RWPE2 (cell line): ENCODE measurements at regions not wholly inside any gene's neighbourhood (a gene's known extent, or its start where the extent isn't known, plus 50 kb on each side); places are given as distances from the start of the nearest gene placed in this dataset.
A peak's percentile ranks its signal among the peaks of the same experiment; 100 is the strongest.

ENCODE experiments used
- ATAC-seq: fragments of 200-7000 bp; cut with Tn5 transposase; 3 replicates; pipeline ENCODE4 v1.9.1; 2021; ENCODE audit warnings: low read depth
- DNase-seq: peaks from one replicate; pipeline ENCODE4 v3.0.0-alpha.2; 2020; ENCODE audit warnings: low spot score
- H3K27ac ChIP-seq: fragments of 450-650 bp; 2 replicates; pipeline ENCODE4 v1.5.1; 2017; ENCODE audit warnings: mild to moderate bottlenecking; ENCODE audit not compliant: poor library complexity, severe bottlenecking
- H3K27me3 ChIP-seq: fragments of 250-450 bp; sonication (Bioruptor Pico); 2 replicates; pipeline ENCODE4 v1.5.1; 2021; ENCODE audit warnings: mild to moderate bottlenecking, moderate library complexity; ENCODE audit not compliant: insufficient read depth, poor library complexity, severe bottlenecking
- H3K36me3 ChIP-seq: fragments of 250-450 bp; sonication (Bioruptor Pico); 2 replicates; pipeline ENCODE4 v1.5.1; 2020; ENCODE audit warnings: low read depth, mild to moderate bottlenecking, moderate library complexity
- H3K4me1 ChIP-seq: fragments of 250-450 bp; sonication (Bioruptor Pico); 2 replicates; pipeline ENCODE4 v1.5.1; 2021; ENCODE audit warnings: mild to moderate bottlenecking, moderate library complexity; ENCODE audit not compliant: insufficient read depth, poor library complexity, severe bottlenecking
- H3K4me3 ChIP-seq: fragments of 250-450 bp; sonication (Bioruptor Pico); 2 replicates; pipeline ENCODE4 v1.5.1; 2021; ENCODE audit warnings: mild to moderate bottlenecking, moderate library complexity; ENCODE audit not compliant: severe bottlenecking
- H3K9me3 ChIP-seq: fragments of 250-450 bp; sonication (Bioruptor Pico); 2 replicates; pipeline ENCODE4 v1.5.1; 2021; ENCODE audit warnings: mild to moderate bottlenecking, moderate library complexity; ENCODE audit not compliant: severe bottlenecking
- TF ChIP-seq, protein P1 (sequence below): fragments of 450-650 bp; IDR thresholded peaks from one replicate; pipeline ENCODE4 v1.5.1; 2017; ENCODE audit warnings: mild to moderate bottlenecking, moderate library complexity; ENCODE audit not compliant: poor library complexity, severe bottlenecking

DNA sequence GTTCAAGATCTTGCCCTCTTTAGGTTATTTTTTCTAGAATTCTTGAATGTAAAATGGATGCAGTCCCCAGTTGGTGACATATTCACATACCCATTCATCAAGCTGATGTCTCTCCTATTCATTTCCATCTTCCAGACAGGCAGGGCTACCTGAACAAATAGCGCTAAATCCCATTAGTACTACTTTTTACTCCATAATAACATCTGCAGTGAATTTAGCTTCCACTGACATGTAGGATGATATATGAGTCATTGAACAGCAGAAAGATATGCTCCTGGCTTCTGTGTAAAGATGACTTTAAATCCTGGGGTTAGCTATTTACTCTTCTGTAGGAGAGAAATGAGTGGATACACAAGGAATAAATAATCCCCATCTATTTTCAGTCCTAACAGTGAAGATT is 194.7 kb downstream of the RND3 start:
- DNase-seq (no peak), ATAC-seq (no peak)
- Histone ChIP-seq H3K9me3 (no peaks in the 10 kb centered on the region), H3K4me1 (peaks cover 6% of the 10 kb centered on the region), H3K36me3 (no peaks in the 10 kb centered on the region), H3K27ac (no peak overlapping the region), H3K27me3 (no peaks in the 10 kb centered on the region), H3K4me3 (no peak overlapping the region)
- TF ChIP-seq, protein P1, sequence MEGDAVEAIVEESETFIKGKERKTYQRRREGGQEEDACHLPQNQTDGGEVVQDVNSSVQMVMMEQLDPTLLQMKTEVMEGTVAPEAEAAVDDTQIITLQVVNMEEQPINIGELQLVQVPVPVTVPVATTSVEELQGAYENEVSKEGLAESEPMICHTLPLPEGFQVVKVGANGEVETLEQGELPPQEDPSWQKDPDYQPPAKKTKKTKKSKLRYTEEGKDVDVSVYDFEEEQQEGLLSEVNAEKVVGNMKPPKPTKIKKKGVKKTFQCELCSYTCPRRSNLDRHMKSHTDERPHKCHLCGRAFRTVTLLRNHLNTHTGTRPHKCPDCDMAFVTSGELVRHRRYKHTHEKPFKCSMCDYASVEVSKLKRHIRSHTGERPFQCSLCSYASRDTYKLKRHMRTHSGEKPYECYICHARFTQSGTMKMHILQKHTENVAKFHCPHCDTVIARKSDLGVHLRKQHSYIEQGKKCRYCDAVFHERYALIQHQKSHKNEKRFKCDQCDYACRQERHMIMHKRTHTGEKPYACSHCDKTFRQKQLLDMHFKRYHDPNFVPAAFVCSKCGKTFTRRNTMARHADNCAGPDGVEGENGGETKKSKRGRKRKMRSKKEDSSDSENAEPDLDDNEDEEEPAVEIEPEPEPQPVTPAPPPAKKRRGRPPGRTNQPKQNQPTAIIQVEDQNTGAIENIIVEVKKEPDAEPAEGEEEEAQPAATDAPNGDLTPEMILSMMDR, result no peak

DNA sequence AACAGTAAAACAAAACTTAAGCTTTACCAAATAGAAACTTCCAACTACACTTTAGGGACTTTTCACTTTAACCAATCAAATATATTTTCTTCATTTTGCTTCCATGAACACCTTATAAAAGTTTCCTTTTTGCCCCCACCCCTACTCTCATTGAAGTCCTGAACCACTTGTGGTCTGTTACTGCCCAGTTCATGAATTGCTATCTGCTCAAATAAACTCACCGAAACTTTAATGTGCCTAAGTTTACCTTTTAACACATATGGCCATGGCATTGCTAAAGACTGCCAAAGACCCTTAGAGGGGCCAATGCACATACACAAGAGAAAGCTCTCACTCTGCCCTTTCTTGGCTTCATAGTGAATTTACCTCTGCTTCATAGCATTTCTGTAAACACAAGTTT is 195.3 kb downstream of the RND3 start:
- ATAC-seq (no peak), DNase-seq (no peak)
- TF ChIP-seq, protein P1, result no peak
- H3K27ac ChIP-seq, result no peak overlapping the region
- peaks cover 6% of the 10 kb centered on the region for H3K4me1 ChIP-seq
- no peaks in the 10 kb centered on the region for H3K9me3 ChIP-seq
- H3K36me3 ChIP-seq, result no peaks in the 10 kb centered on the region
- no peak overlapping the region for H3K4me3 ChIP-seq
- H3K27me3 ChIP-seq, result no peaks in the 10 kb centered on the region

DNA sequence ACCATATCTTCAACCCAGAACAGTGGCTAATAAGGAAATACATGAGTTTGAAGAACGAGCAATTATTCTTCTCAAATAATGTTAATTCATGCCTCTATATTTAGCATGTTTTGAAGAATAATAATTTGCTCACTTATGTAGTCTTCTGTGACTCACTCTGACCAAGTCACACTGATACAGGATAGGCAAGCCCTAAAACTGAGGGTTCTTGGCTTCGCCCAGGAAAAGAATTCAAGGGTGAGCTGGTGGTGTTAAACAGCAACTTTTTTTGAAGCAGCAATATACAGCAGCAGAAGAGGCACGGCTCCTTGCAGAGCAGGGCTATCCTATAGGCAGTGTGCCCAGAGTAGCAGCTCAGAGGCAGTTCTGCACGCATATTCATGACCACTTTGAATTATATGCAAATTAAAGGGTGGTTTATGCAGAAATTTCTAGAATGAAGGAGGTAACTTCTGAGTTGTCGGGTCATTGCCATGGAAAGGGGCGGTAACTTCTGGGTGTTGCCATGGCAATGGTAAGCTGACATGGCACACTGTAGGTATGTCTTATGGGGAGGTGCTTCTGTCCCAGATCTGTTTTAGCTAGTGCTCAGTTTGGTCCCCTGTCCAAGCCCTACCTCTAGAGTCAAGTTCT is 200.6 kb downstream of the RND3 start:
- no peak for DNase-seq
- Histone ChIP-seq H3K27me3 (no peaks in the 10 kb centered on the region), H3K9me3 (no peaks in the 10 kb centered on the region), H3K4me1 (no peaks in the 10 kb centered on the region), H3K4me3 (no peak overlapping the region), H3K36me3 (no peaks in the 10 kb centered on the region), H3K27ac (no peak overlapping the region)
- ATAC-seq, result peak; percentile 44; the same call in 1 of the 3 replicates
- TF ChIP-seq, protein P1, result no peak

DNA sequence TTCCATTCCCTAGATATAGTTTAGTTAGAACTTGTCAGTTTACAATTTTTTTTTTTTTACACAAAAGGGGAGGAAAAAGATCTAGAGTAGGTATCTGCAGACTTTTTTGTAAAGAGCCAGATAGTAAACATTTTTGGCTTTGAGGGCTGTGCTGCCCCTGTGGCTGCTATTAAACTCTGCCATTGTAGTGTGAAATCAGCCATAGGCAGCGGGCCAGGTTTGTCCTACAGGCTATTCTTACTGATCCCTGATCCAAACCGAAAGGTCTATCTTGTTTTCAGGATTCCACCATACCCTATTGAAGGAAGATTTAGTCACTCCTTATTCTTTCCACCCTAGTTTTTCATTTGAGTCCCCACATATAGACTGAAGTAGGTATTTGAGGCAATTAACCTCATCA is 203.4 kb downstream of the RND3 start:
- TF ChIP-seq, protein P1, result no peak
- Histone ChIP-seq H3K9me3 (no peaks in the 10 kb centered on the region), H3K4me1 (no peaks in the 10 kb centered on the region), H3K27me3 (no peaks in the 10 kb centered on the region), H3K27ac (no peak overlapping the region), H3K4me3 (no peak overlapping the region), H3K36me3 (no peaks in the 10 kb centered on the region)
- ATAC-seq (no peak), DNase-seq (no peak)

DNA sequence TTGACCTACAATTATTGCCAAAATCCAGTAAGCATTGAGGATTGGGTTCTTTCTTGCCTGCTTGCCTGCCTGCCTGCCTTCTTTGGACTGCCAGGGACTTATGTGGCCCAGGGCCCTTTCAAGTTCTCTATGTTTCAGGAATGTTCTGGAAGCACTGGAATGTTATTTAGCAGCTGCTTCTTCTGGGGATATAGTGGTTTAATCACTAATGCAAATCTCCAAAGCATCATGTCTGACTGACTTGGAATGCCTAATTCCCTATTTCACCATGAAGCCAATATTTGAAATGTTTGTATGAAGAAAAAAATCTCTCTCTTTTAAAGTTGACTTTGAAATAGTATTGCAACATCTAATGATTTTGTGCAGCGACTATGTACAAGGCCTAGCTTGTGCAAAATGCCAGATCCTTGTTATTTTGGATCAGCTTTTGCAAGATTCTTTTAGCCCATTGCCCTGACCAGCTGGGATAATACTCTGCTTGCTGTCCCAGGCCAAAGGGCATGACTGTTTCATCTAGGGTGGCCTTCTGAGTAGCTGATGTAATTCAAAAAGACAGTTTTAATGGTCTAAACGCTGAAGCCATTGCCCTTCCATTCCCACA is 204.6 kb downstream of the RND3 start:
- no peak overlapping the region for H3K27ac ChIP-seq
- ATAC-seq (no peak), DNase-seq (no peak)
- no peaks in the 10 kb centered on the region for H3K9me3 ChIP-seq
- TF ChIP-seq, protein P1, result no peak
- no peaks in the 10 kb centered on the region for H3K27me3 ChIP-seq
- no peaks in the 10 kb centered on the region for H3K4me1 ChIP-seq
- H3K4me3 ChIP-seq, result no peak overlapping the region
- no peaks in the 10 kb centered on the region for H3K36me3 ChIP-seq
